HG02885 (cell line): ENCODE measurements at regions not wholly inside any gene's neighbourhood (a gene's known extent, or its start where the extent isn't known, plus 50 kb on each side); places are given as distances from the start of the nearest gene placed in this dataset.
"Not testable (repeated sequence)": the region's sequence is repeated elsewhere in the genome, so short reads cannot be mapped to it uniquely, and the experiment has no call there.

Source experiments
- ATAC-seq: cut with Tn5 transposase; IDR thresholded peaks from one replicate; pipeline ENCODE4 v1.9.1; 2021; ENCODE audit warnings: mild to moderate bottlenecking; ENCODE audit not compliant: unreplicated experiment, poor library complexity

GRCh38 chr3:26963361-26963743 is 340.8 kb downstream of the LRRC3B start:
- ATAC-seq = no peak

- no peak for ATAC-seq
Observed at GRCh38 chr3:26964313-26964712, 341.7 kb downstream of the LRRC3B start.

GRCh38 chr3:26964836-26965235 is 342.3 kb downstream of the LRRC3B start:
- ATAC-seq = no peak

GRCh38 chr3:26967501-26967900 is 344.9 kb downstream of the LRRC3B start:
- no peak for ATAC-seq

- no peak for ATAC-seq
Observed at GRCh38 chr3:26984416-26985390, 362.1 kb downstream of the LRRC3B start.

GRCh38 chr3:26989037-26989436 is 366.5 kb downstream of the LRRC3B start:
- ATAC-seq = no peak

- no peak for ATAC-seq
Observed at GRCh38 chr3:26997226-26997625, 372.0 kb downstream of the NEK10 start.

GRCh38 chr3:27010834-27011233 is 358.3 kb downstream of the NEK10 start:
- ATAC-seq = no peak

- no peak for ATAC-seq
Observed at GRCh38 chr3:27022096-27022761, 347.0 kb downstream of the NEK10 start.

GRCh38 chr3:27024493-27024892 is 344.7 kb downstream of the NEK10 start:
- ATAC-seq = no peak

GRCh38 chr3:27025718-27026117 is 343.5 kb downstream of the NEK10 start:
- ATAC-seq = no peak

- no peak for ATAC-seq
Observed at GRCh38 chr3:27031476-27031875, 337.7 kb downstream of the NEK10 start.

GRCh38 chr3:27034255-27034654 is 334.9 kb downstream of the NEK10 start:
- no peak for ATAC-seq

GRCh38 chr3:27040674-27041073 is 328.5 kb downstream of the NEK10 start:
- ATAC-seq = no peak

GRCh38 chr3:27042541-27042940 is 326.6 kb downstream of the NEK10 start:
- ATAC-seq = not testable (repeated sequence)

GRCh38 chr3:27043328-27043955 is 325.7 kb downstream of the NEK10 start:
- no peak for ATAC-seq

- no peak for ATAC-seq
Observed at GRCh38 chr3:27044931-27045481, 324.2 kb downstream of the NEK10 start.

- no peak for ATAC-seq
Observed at GRCh38 chr3:27046351-27046750, 322.8 kb downstream of the NEK10 start.

GRCh38 chr3:27049792-27050191 is 319.4 kb downstream of the NEK10 start:
- peak; percentile 76 for ATAC-seq

- not testable (repeated sequence) for ATAC-seq
Observed at GRCh38 chr3:27051527-27051926, 317.7 kb downstream of the NEK10 start.

- ATAC-seq = no peak
Observed at GRCh38 chr3:27056326-27056725, 312.9 kb downstream of the NEK10 start.
